ENCODE measurements at regions not wholly inside any gene's neighbourhood (a gene's known extent, or its start where the extent isn't known, plus 50 kb on each side); places are given as distances from the start of the nearest gene placed in this dataset.

- no peak for DNase-seq (ENCODE audit: low read depth, low spot score)
- TF ChIP-seq CTCF (IDR thresholded peaks at IDR 0.05; ENCODE audit: low read depth, low read length), result no peak
- no peak overlapping the region for H3K4me3 ChIP-seq (ENCODE audit: low read depth, low read length)
- in situ Hi-C loops (cut with HindIII; ENCODE audit: low sequenced_read_pairs), result no loop called here
Measured at GRCh38 chr9:126095546-126096190, 231.0 kb upstream of the MVB12B start.

- in situ Hi-C loops (cut with HindIII; ENCODE audit: low sequenced_read_pairs), result no loop called here
- TF ChIP-seq CTCF (IDR thresholded peaks at IDR 0.05; ENCODE audit: low read depth, low read length), result no peak
- DNase-seq (ENCODE audit: low read depth, low spot score), result no peak
- H3K4me3 ChIP-seq (ENCODE audit: low read depth, low read length), result no peak overlapping the region
Measured at GRCh38 chr9:126096340-126096739, 230.3 kb upstream of the MVB12B start.

GRCh38 chr9:126097679-126098078 is 228.9 kb upstream of the MVB12B start:
- in situ Hi-C loops (cut with HindIII; ENCODE audit: low sequenced_read_pairs), result no loop called here
- no peak overlapping the region for H3K4me3 ChIP-seq (ENCODE audit: low read depth, low read length)
- no peak for DNase-seq (ENCODE audit: low read depth, low spot score)
- TF ChIP-seq CTCF (IDR thresholded peaks at IDR 0.05; ENCODE audit: low read depth, low read length), result no peak

GRCh38 chr9:126106404-126106803 is 220.2 kb upstream of the MVB12B start:
- no peak for DNase-seq (ENCODE audit: low read depth, low spot score)
- H3K4me3 ChIP-seq (ENCODE audit: low read depth, low read length), result no peak overlapping the region
- in situ Hi-C loops (cut with HindIII; ENCODE audit: low sequenced_read_pairs), result no loop called here
- TF ChIP-seq CTCF (IDR thresholded peaks at IDR 0.05; ENCODE audit: low read depth, low read length), result no peak

GRCh38 chr9:126107693-126108092 is 218.9 kb upstream of the MVB12B start:
- TF ChIP-seq CTCF (IDR thresholded peaks at IDR 0.05; ENCODE audit: low read depth, low read length), result no peak
- in situ Hi-C loops (cut with HindIII; ENCODE audit: low sequenced_read_pairs), result no loop called here
- no peak for DNase-seq (ENCODE audit: low read depth, low spot score)
- H3K4me3 ChIP-seq (ENCODE audit: low read depth, low read length), result no peak overlapping the region

GRCh38 chr9:126108240-126108639 is 218.4 kb upstream of the MVB12B start:
- DNase-seq (ENCODE audit: low read depth, low spot score), result no peak
- H3K4me3 ChIP-seq (ENCODE audit: low read depth, low read length), result no peak overlapping the region
- no peak for TF ChIP-seq CTCF (IDR thresholded peaks at IDR 0.05; ENCODE audit: low read depth, low read length)
- in situ Hi-C loops (cut with HindIII; ENCODE audit: low sequenced_read_pairs), result no loop called here

All from astrocyte of the spinal cord (primary cell).